Prostate gland (tissue), 2 donors: ENCODE measurements at regions not wholly inside any gene's neighbourhood (a gene's known extent, or its start where the extent isn't known, plus 50 kb on each side); places are given as distances from the start of the nearest gene placed in this dataset.

Experiments
- DNase-seq: peaks from one replicate; pipeline ENCODE4 v3.0.0-alpha.2; 2019; ENCODE audit warnings: low spot score
- H3K27ac ChIP-seq, 2 donors: fragments of 200-600 bp; sonication (generic); 2 replicates each; pipeline ENCODE4 v1.5.1; 2017 to 2019
- H3K27me3 ChIP-seq: fragments of 200-600 bp; sonication (generic); replicated peaks from 2 replicates; pipeline ENCODE4 v1.5.1; 2019; ENCODE audit not compliant: insufficient read depth
- H3K36me3 ChIP-seq, 2 donors: fragments of 200-600 bp; sonication (generic); 1 replicate in 1 of 2; 2 replicates in 1 of 2; pipeline versions ENCODE4 v1.5.1 to v1.8.1; 2017 to 2019
- H3K4me1 ChIP-seq: fragments of 200-600 bp; sonication (generic); replicated peaks from 2 replicates; pipeline ENCODE4 v1.5.1; 2019
- H3K4me3 ChIP-seq, 2 donors: fragments of 200-600 bp; sonication (generic); 2 replicates each; pipeline ENCODE4 v1.5.1; 2017 to 2019
- H3K9me3 ChIP-seq: fragments of 200-600 bp; sonication (generic); 2 replicates; pipeline ENCODE4 v1.5.1; 2017
- POLR2A ChIP-seq: fragments of 450-650 bp; IDR thresholded peaks from one replicate; pipeline ENCODE4 v1.6.1; 2016; ENCODE audit warnings: antibody characterized with exemption, mild to moderate bottlenecking
- POLR2AphosphoS5 ChIP-seq: sonication (generic); formaldehyde crosslinking; IDR thresholded peaks from one replicate; pipeline ENCODE4 v1.6.1; 2017; ENCODE audit warnings: antibody characterized with exemption
- WGBS: methylation state at CpG from one replicate; pipeline ENCODE4 v1.1.5; 2018; 5-methylcytosine and 5-hydroxymethylcytosine counted together
- intact Hi-C: fragments of 100-400 bp; cut with DNase I; formaldehyde crosslinking; loops from one replicate; pipeline ENCODE4 v1.14.2; 2022
- TF ChIP-seq, protein P1 (sequence below), 4 experiments: fragments of 200-600 bp in 2 of 4; fragments of 450-650 bp in 2 of 4; sonication (generic) in 2 of 4; IDR thresholded peaks; 1 replicate in 3 of 4; 2 replicates in 1 of 4; pipeline ENCODE4 v1.5.1; 2016 to 2019; ENCODE audit warnings: antibody characterized with exemption in 4 of 4, mild to moderate bottlenecking in 2 of 4, moderate library complexity in 2 of 4

GRCh38 chr4:53917729-53918128, 146.7 kb downstream of the CHIC2 start:
- intact Hi-C loops = no loop called here
- Histone ChIP-seq H3K27me3 (no peaks in the 10 kb centered on the region), H3K27ac (no peak overlapping the region), H3K36me3 (no peaks in the 10 kb centered on the region), H3K4me1 (no peaks in the 10 kb centered on the region), H3K4me3 (no peak overlapping the region), H3K9me3 (no peaks in the 10 kb centered on the region)
- DNase-seq = no peak
- TF ChIP-seq POLR2A = no peak
- TF ChIP-seq, protein P1, sequence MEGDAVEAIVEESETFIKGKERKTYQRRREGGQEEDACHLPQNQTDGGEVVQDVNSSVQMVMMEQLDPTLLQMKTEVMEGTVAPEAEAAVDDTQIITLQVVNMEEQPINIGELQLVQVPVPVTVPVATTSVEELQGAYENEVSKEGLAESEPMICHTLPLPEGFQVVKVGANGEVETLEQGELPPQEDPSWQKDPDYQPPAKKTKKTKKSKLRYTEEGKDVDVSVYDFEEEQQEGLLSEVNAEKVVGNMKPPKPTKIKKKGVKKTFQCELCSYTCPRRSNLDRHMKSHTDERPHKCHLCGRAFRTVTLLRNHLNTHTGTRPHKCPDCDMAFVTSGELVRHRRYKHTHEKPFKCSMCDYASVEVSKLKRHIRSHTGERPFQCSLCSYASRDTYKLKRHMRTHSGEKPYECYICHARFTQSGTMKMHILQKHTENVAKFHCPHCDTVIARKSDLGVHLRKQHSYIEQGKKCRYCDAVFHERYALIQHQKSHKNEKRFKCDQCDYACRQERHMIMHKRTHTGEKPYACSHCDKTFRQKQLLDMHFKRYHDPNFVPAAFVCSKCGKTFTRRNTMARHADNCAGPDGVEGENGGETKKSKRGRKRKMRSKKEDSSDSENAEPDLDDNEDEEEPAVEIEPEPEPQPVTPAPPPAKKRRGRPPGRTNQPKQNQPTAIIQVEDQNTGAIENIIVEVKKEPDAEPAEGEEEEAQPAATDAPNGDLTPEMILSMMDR (IDR thresholded peaks at IDR 0.05) = no peak
- no peak for TF ChIP-seq POLR2AphosphoS5
- 55% methylated on average over 2 of the region's 2 CpGs for WGBS

DNA sequence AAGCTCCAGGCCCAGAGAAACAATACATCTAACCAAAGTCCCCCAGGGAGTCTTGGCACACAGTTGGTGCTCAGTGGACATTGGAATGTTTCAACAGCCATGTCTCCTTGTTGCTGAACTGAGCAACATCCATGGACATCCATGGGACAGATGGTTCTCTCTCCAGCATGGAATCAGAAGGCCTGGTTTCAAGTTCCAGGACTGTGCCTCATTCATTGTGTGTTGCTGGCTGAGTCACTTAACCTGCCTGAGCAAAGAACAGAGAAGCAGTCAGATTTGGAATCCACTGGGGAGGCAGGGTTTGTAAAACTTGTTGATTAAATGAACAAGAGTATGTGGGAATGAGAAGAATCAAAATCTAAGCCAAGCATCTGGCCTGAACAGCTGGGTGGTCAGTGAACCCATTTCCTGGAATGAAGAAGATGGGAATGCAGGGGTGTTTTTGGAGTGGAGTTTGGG, 147.9 kb downstream of the CHIC2 start:
- no peak for DNase-seq
- Histone ChIP-seq H3K4me1 (no peaks in the 10 kb centered on the region), H3K27ac (no peak overlapping the region), H3K4me3 (no peak overlapping the region), H3K36me3 (no peaks in the 10 kb centered on the region), H3K9me3 (no peaks in the 10 kb centered on the region), H3K27me3 (no peaks in the 10 kb centered on the region)
- intact Hi-C loops = no loop called here
- no peak for TF ChIP-seq POLR2A
- TF ChIP-seq POLR2AphosphoS5 = no peak
- TF ChIP-seq, protein P1 (IDR thresholded peaks at IDR 0.05) = no peak

DNA sequence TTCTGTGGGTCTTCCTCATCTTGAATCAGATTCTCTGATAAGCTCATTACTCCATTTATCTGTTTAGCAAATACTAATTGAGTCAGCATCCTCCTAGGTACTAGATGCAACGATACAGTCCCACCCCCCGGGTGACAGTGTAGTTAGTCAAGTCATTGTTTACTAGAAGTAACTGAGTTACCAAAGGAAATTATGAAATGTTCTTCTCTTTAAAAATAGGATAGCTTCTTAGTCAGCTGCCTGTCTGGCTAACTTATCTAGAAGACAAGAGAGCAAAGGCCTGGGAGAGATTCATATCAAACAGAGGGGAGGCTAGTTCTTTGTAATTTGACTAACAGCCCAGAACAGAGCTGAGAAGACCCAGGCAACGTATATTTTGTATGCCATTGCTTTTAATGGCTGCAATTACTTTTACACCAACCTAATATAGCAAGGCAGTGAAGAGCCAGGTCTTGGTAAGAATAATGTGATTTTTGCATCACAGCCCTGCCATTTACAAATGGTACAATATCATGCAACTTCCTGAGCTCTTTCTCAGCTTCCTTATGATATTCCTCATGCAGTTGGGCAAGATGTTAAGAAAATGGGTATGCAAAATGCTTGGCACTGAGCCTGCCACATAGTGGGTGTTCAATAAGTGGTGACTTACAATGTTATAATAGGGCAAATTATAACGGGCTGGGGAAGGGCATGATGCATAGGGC, 149.9 kb downstream of the CHIC2 start:
- H3K27me3 ChIP-seq = no peaks in the 10 kb centered on the region
- H3K4me3 ChIP-seq = no peak overlapping the region
- WGBS = 55% methylated on average over 4 of the region's 4 CpGs
- intact Hi-C loops = no loop called here
- no peaks in the 10 kb centered on the region for H3K36me3 ChIP-seq
- H3K27ac ChIP-seq = no peak overlapping the region
- H3K9me3 ChIP-seq = no peaks in the 10 kb centered on the region
- TF ChIP-seq, protein P1 (IDR thresholded peaks at IDR 0.05) = no peak
- H3K4me1 ChIP-seq = no peaks in the 10 kb centered on the region
- no peak for DNase-seq

DNA sequence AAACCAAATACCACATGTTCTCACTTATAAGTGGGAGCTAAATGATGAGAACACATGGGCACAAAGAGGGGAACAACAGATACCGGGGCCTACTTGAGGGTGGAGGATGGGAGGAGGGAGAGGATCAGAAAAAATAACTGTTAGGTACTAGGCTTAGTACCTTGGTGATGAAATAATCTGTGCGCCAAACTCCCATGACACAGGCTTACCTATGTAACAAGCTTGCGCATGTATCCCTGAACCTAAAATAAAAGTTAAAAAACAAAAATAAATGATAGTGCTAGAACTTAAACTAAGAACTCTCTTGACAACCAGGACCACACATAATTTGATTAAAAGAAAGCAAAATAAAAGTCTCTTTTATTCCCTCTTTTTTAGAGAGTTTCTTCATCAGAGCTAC, 150.6 kb downstream of the CHIC2 start:
- intact Hi-C loops = no loop called here

More for the DNA sequence above, 150.6 kb downstream of the CHIC2 start:
- WGBS = 98% methylated on average over 3 of the region's 3 CpGs
- no peak overlapping the region for H3K27ac ChIP-seq
- no peaks in the 10 kb centered on the region for H3K36me3 ChIP-seq
- TF ChIP-seq, protein P1 (IDR thresholded peaks at IDR 0.05) = no peak
- TF ChIP-seq POLR2A (no peak), POLR2AphosphoS5 (no peak)
- DNase-seq = no peak
- no peaks in the 10 kb centered on the region for H3K27me3 ChIP-seq
- H3K4me3 ChIP-seq = no peak overlapping the region
- no peaks in the 10 kb centered on the region for H3K9me3 ChIP-seq
- H3K4me1 ChIP-seq = no peaks in the 10 kb centered on the region
